PFSK-1 (cell line): ENCODE measurements at regions not wholly inside any gene's neighbourhood (a gene's known extent, or its start where the extent isn't known, plus 50 kb on each side); places are given as distances from the start of the nearest gene placed in this dataset.

Experiments
- FOXP2 ChIP-seq: optimal IDR thresholded peaks from 2 replicates; pipeline ENCODE3; 2011; ENCODE audit warnings: borderline replicate concordance, control low read depth, inconsistent platforms; ENCODE audit not compliant: insufficient read depth; ENCODE audit errors: extremely low read length, extremely low read depth
- POLR2AphosphoS5 ChIP-seq: IDR thresholded peaks from 2 replicates; pipeline ENCODE4 v1.6.1; 2012; ENCODE audit warnings: low read depth, mild to moderate bottlenecking, control low read depth, low read length, moderate library complexity
- REST ChIP-seq, 2 experiments: IDR thresholded peaks; 2 replicates each; pipeline versions ENCODE4 v1.6.1 to v1.8.0; 2011 to 2012; ENCODE audit warnings: low read depth in 2 of 2, low read length in 2 of 2, control low read depth in 1 of 2, inconsistent platforms in 1 of 2, mild to moderate bottlenecking in 1 of 2, moderate library complexity in 1 of 2; ENCODE audit not compliant: insufficient read depth in 1 of 2
- SIN3A ChIP-seq: IDR thresholded peaks from 2 replicates; pipeline ENCODE4 v1.6.1; 2012; ENCODE audit warnings: mild to moderate bottlenecking, low read length, moderate library complexity, borderline replicate concordance; ENCODE audit not compliant: insufficient read depth
- TAF1 ChIP-seq: IDR thresholded peaks from 2 replicates; pipeline ENCODE4 v1.6.1; 2012; ENCODE audit warnings: low read length, control low read depth, borderline replicate concordance; ENCODE audit not compliant: insufficient read depth

GRCh38 chr15:69696946-69697345, 244.3 kb downstream of the RPLP1 start:
- TF ChIP-seq REST (IDR thresholded peaks at IDR 0.05; ENCODE audit: insufficient read depth in 1 of 2, low read depth in 2 of 2, low read length in 2 of 2) (no peak), SIN3A (no peak), POLR2AphosphoS5 (no peak), FOXP2 (no peak), TAF1 (no peak)

- TF ChIP-seq SIN3A, result no peak
- no peak for TF ChIP-seq FOXP2
- TF ChIP-seq POLR2AphosphoS5, result no peak
- no peak for TF ChIP-seq TAF1
- no peak for TF ChIP-seq REST (IDR thresholded peaks at IDR 0.05; ENCODE audit: insufficient read depth in 1 of 2, low read depth in 2 of 2, low read length in 2 of 2)
These were observed 245.3 kb downstream of the RPLP1 start for GRCh38 chr15:69697916-69698315.

- no peak for TF ChIP-seq POLR2AphosphoS5
- no peak for TF ChIP-seq FOXP2
- TF ChIP-seq SIN3A, result no peak
- TF ChIP-seq REST (IDR thresholded peaks at IDR 0.05; ENCODE audit: insufficient read depth in 1 of 2, low read depth in 2 of 2, low read length in 2 of 2), result no peak
- no peak for TF ChIP-seq TAF1
These were observed 246.5 kb downstream of the RPLP1 start for GRCh38 chr15:69699096-69699495.

GRCh38 chr15:69700380-69700779, 247.8 kb downstream of the RPLP1 start:
- TF ChIP-seq REST (IDR thresholded peaks at IDR 0.05; ENCODE audit: insufficient read depth in 1 of 2, low read depth in 2 of 2, low read length in 2 of 2) (no peak), SIN3A (no peak), POLR2AphosphoS5 (no peak), FOXP2 (no peak), TAF1 (no peak)

- no peak for TF ChIP-seq FOXP2
- no peak for TF ChIP-seq TAF1
- TF ChIP-seq REST (IDR thresholded peaks at IDR 0.05; ENCODE audit: insufficient read depth in 1 of 2, low read depth in 2 of 2, low read length in 2 of 2), result no peak
- TF ChIP-seq SIN3A, result no peak
- TF ChIP-seq POLR2AphosphoS5, result no peak
These were observed 248.6 kb downstream of the RPLP1 start for GRCh38 chr15:69701198-69701597.
